Calu3 (cell line): ENCODE measurements at regions not wholly inside any gene's neighbourhood (a gene's known extent, or its start where the extent isn't known, plus 50 kb on each side); places are given as distances from the start of the nearest gene placed in this dataset.

Experiments
- BruUV-seq: library from RNA; stranded (reverse); fragments of 400-500 nt; replicated peaks from 2 replicates; lab custom pipeline; 2021; lab: Mats Ljungman, UMichigan
- CTCF ChIA-PET: fragments of 300-600 bp; sonication (Branson Sonifier 250); formaldehyde crosslinking; loops from one replicate; lab custom pipeline; 2022; ENCODE audit warnings: antibody characterized with exemption; lab: Charles Lee
- DNase-seq: peaks from one replicate; pipeline ENCODE4 v3.0.0; 2022
- H3K27ac Mint-ChIP-seq: one replicate; pipeline ENCODE4 v1.8.0; 2022; ENCODE audit warnings: mixed read lengths; ENCODE audit not compliant: unreplicated experiment
- H3K27me3 Mint-ChIP-seq: one replicate; pipeline ENCODE4 v1.8.0; 2022; ENCODE audit warnings: mixed read lengths; ENCODE audit not compliant: unreplicated experiment
- H3K36me3 Mint-ChIP-seq: one replicate; pipeline ENCODE4 v1.8.0; 2022; ENCODE audit warnings: mild to moderate bottlenecking, moderate library complexity, mixed read lengths; ENCODE audit not compliant: insufficient read depth, unreplicated experiment
- H3K4me1 Mint-ChIP-seq: one replicate; pipeline ENCODE4 v1.8.0; 2022; ENCODE audit warnings: mild to moderate bottlenecking, low read depth, mixed read lengths; ENCODE audit not compliant: unreplicated experiment
- H3K4me3 Mint-ChIP-seq: one replicate; pipeline ENCODE4 v1.8.0; 2022; ENCODE audit warnings: mild to moderate bottlenecking, low read depth, moderate library complexity, mixed read lengths; ENCODE audit not compliant: unreplicated experiment
- H3K9me3 Mint-ChIP-seq: one replicate; pipeline ENCODE4 v1.8.0; 2022; ENCODE audit warnings: low read depth, mixed read lengths; ENCODE audit not compliant: unreplicated experiment
- CTCF ChIP-seq: fragments of 200-600 bp; IDR thresholded peaks from one replicate; pipeline ENCODE4 v1.8.0; 2022; ENCODE audit warnings: antibody characterized with exemption; ENCODE audit not compliant: unreplicated experiment
- intact Hi-C: fragments of 100-400 bp; cut with micrococcal nuclease; formaldehyde crosslinking; loops from one replicate; pipeline ENCODE4 v1.10.0; 2022; ENCODE audit not compliant: unreplicated experiment

- Mint-ChIP-seq H3K27ac (no peak overlapping the region), H3K9me3 (peaks cover 2% of the 10 kb centered on the region), H3K27me3 (no peaks in the 10 kb centered on the region), H3K4me1 (peaks cover 10% of the 10 kb centered on the region), H3K36me3 (peaks cover 5% of the 10 kb centered on the region), H3K4me3 (no peak overlapping the region)
- intact Hi-C loops, result no loop called here
- no peak for DNase-seq
- CTCF ChIA-PET, result interaction anchor here (0.5 kb wide), 1 partner anchor 13 kb away, joined by 5 read pairs; no protein-coding TSS in a partner anchor
- TF ChIP-seq CTCF, result no peak
- BruUV-seq, result no TSS peak
Measured at GRCh38 chr1:60937720-60938119, 144.6 kb upstream of the NFIA start.

- BruUV-seq, result no TSS peak
- intact Hi-C loops, result no loop called here
- peaks cover 2% of the 10 kb centered on the region for H3K9me3 Mint-ChIP-seq
- peaks cover under 1% of the 10 kb centered on the region for H3K4me1 Mint-ChIP-seq
- H3K27me3 Mint-ChIP-seq, result no peaks in the 10 kb centered on the region
- no peak overlapping the region for H3K27ac Mint-ChIP-seq
- no peak for DNase-seq
- no peak overlapping the region for H3K4me3 Mint-ChIP-seq
- no peak for TF ChIP-seq CTCF
- H3K36me3 Mint-ChIP-seq, result no peaks in the 10 kb centered on the region
- CTCF ChIA-PET, result interaction anchor here (0.6 kb wide), 1 partner anchor 21 kb away, joined by 3 read pairs; no protein-coding TSS in a partner anchor
Measured at GRCh38 chr1:60936591-60937342, 145.6 kb upstream of the NFIA start.

- Mint-ChIP-seq H3K27ac (no peak overlapping the region), H3K36me3 (no peaks in the 10 kb centered on the region), H3K4me1 (no peaks in the 10 kb centered on the region), H3K27me3 (no peaks in the 10 kb centered on the region), H3K4me3 (no peak overlapping the region), H3K9me3 (peaks cover 2% of the 10 kb centered on the region)
- intact Hi-C loops, result no loop called here
- TF ChIP-seq CTCF, result no peak
- DNase-seq, result no peak
- CTCF ChIA-PET, result interaction anchor here (0.6 kb wide), 1 partner anchor 21 kb away, joined by 3 read pairs; no protein-coding TSS in a partner anchor
- no TSS peak for BruUV-seq
Measured at GRCh38 chr1:60936163-60936562, 146.2 kb upstream of the NFIA start.

- H3K9me3 Mint-ChIP-seq, result peaks cover 2% of the 10 kb centered on the region
- H3K4me1 Mint-ChIP-seq, result no peaks in the 10 kb centered on the region
- no peak overlapping the region for H3K27ac Mint-ChIP-seq
- no peak for DNase-seq
- no peak for TF ChIP-seq CTCF
- CTCF ChIA-PET, result interaction anchor here (0.6 kb wide), 1 partner anchor 411 kb away, joined by 3 read pairs; no protein-coding TSS in a partner anchor
- intact Hi-C loops, result no loop called here
- BruUV-seq, result no TSS peak
- no peaks in the 10 kb centered on the region for H3K27me3 Mint-ChIP-seq
- no peak overlapping the region for H3K4me3 Mint-ChIP-seq
- no peaks in the 10 kb centered on the region for H3K36me3 Mint-ChIP-seq
Measured at GRCh38 chr1:60935599-60936110, 146.7 kb upstream of the NFIA start.
